AG04449 (cell line): ENCODE measurements at regions not wholly inside any gene's neighbourhood (a gene's known extent, or its start where the extent isn't known, plus 50 kb on each side); places are given as distances from the start of the nearest gene placed in this dataset.

Source experiments
- CTCF ChIA-PET: fragments of 350-600 bp; formaldehyde crosslinking; extraction: SDS; loops from one replicate; lab custom pipeline; 2021; ENCODE audit warnings: antibody characterized with exemption; lab: Yijun Ruan, JAX
- POLR2A ChIA-PET: fragments of 400-600, 350-600 bp; formaldehyde crosslinking; extraction: SDS; loops from one replicate; lab custom pipeline; 2020; ENCODE audit warnings: antibody characterized with exemption, inconsistent platforms; lab: Yijun Ruan, JAX
- DNase-seq: peaks from one replicate; pipeline ENCODE4 v3.0.0-alpha.2; 2010; ENCODE audit warnings: low read depth, low spot score
- H3K4me3 ChIP-seq: 2 replicates; pipeline ENCODE4 v1.5.1; 2011; ENCODE audit warnings: low read depth, mild to moderate bottlenecking, control low read depth, low read length
- TF ChIP-seq, protein P1 (sequence below): IDR thresholded peaks from one replicate; pipeline ENCODE4 v1.5.1; 2011; ENCODE audit warnings: mild to moderate bottlenecking, moderate library complexity, low read length, control low read depth, inconsistent platforms; ENCODE audit not compliant: insufficient read depth; ENCODE audit errors: missing control alignments

DNA sequence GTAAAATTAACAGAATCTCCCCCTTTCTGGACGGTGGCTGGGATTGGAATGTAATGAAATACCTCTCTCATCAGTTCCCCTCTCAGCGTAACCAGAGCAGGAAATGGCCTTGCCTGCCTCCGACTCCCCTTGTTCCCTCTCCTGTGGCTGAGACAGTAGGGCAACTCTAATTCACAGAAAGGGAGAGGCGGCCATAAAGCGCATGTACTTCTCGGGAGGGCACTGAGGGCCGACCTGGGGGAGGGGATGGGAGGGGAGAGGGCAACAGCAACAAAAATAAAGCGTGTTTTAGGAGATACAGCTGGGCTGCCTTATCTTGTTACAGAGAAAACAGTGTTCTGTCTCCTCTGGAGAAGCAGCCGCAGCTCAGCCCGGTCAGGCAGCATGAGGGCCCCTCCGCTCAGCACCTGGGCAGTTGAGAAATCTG lies 783.3 kb upstream of the ARRDC4 start:
- ChIA-PET CTCF (no interaction called here), POLR2A (no interaction called here)
- H3K4me3 ChIP-seq: no peak overlapping the region
- TF ChIP-seq, protein P1, sequence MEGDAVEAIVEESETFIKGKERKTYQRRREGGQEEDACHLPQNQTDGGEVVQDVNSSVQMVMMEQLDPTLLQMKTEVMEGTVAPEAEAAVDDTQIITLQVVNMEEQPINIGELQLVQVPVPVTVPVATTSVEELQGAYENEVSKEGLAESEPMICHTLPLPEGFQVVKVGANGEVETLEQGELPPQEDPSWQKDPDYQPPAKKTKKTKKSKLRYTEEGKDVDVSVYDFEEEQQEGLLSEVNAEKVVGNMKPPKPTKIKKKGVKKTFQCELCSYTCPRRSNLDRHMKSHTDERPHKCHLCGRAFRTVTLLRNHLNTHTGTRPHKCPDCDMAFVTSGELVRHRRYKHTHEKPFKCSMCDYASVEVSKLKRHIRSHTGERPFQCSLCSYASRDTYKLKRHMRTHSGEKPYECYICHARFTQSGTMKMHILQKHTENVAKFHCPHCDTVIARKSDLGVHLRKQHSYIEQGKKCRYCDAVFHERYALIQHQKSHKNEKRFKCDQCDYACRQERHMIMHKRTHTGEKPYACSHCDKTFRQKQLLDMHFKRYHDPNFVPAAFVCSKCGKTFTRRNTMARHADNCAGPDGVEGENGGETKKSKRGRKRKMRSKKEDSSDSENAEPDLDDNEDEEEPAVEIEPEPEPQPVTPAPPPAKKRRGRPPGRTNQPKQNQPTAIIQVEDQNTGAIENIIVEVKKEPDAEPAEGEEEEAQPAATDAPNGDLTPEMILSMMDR: no peak
- DNase-seq: no peak

DNA sequence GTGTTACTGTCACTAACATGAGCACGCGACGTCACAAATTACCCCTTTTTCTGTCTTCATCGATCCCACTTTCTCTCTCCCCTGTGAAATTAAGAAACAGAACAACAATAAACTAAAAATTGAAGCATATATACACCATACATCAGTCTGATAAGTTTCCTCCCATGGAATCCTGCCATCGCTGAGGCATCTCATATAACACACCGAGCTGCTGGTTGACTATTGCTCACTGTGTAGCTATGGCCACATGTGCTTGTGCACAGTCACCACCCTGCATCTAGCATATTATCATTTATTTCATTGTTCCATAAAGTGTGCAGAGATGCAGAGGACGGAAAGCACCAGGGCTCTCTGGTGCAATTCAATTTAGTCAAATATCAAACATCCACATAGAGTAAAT lies 777.9 kb upstream of the ARRDC4 start:
- no peak overlapping the region for H3K4me3 ChIP-seq
- ChIA-PET POLR2A (no interaction called here), CTCF (no interaction called here)
- DNase-seq: no peak
- TF ChIP-seq, protein P1: no peak

DNA sequence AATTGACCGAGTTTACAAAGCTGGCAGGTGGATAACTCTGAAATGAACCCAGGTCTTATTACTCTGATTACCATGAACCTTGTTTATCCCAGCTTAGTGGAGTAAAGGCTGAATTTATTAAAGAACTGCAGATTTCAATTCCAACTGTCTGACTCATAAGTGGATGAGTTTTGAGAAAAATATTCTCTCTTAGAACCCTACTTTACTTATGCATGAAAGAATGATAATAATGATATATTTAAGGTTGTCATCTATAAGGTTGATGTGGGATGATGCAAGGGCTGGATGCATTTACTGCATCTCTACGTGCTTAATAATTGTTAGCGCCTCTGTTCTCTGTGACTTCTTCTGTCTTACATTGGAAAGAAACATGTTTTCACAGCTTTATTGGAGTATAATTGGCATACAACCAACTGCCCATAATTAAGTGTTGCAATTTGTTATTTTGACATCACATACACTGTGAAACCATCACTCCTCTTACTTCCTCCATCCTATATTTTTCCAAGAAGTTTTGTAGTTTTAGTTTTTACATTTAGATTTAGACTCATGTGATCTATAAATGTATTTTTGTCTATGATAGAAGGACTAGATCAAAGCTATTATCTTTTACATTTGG lies 771.2 kb upstream of the ARRDC4 start:
- TF ChIP-seq, protein P1: no peak
- DNase-seq: no peak
- ChIA-PET POLR2A (no interaction called here), CTCF (no interaction called here)
- H3K4me3 ChIP-seq: no peak overlapping the region

DNA sequence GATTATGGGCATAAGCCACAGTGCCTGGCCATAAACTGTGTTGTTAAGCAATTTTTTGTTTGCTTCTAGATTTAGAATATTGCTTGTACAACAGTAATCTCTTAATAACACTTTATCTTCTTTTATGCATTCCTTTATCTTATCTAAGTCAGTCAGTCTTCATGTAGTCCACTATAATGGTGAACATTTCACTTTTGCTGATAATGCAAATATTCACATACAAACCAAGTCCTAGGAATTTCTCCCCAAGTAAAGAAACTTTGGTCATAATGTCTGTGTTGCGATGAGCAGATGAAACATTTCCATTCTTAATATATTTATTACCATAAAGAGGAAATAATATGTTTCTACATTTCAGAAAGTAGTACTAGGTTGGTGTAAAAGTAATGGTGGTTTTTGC lies 765.8 kb upstream of the ARRDC4 start:
- TF ChIP-seq, protein P1: no peak
- no peak for DNase-seq
- ChIA-PET POLR2A (no interaction called here), CTCF (no interaction called here)
- H3K4me3 ChIP-seq: no peak overlapping the region

DNA sequence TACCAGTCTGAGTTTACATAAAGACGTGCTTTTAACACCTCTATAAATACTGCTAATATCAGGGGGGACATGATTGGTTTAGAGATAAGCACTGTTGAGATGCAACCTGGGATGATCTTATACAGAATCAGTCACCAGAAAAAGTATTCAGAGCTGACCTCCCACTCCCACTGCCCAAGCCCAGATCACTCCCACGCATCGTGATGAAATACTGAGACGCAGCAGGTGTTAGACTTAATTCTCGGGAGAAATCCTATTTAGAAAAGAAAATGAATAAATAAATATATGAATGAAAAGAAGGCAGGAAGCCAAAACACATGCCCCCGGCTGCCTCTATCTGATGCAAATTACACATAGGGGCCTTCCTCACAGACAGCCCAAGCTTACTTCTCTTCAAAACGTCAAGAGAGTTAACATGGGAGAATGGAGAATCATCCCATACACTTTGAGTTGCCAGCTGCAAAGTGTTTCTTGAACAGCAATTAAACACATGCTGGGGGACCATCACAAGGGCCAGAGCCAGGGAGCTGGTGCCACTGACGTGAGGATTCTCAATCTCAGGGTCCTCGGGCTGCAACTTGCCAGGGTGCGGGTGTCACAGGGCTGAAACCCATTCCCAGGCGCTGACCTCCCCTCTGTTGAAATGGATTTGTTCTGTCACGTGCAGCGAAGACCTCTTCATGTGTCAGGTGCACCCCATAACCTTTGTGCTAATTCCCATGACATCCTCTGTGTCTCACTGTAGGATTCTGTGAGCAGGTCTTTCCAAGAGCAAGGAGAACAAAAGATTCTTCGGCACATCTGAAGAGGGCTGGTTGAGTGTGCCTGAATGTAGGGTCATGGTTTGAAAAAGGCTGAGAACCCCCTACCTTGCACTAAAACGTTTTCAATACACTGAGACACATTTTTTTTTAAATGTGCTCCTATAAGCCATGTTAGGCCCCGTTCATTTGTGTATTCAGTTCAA lies 764.2 kb upstream of the ARRDC4 start:
- TF ChIP-seq, protein P1: no peak
- ChIA-PET CTCF (no interaction called here), POLR2A (no interaction called here)
- H3K4me3 ChIP-seq: no peak overlapping the region
- DNase-seq: no peak

DNA sequence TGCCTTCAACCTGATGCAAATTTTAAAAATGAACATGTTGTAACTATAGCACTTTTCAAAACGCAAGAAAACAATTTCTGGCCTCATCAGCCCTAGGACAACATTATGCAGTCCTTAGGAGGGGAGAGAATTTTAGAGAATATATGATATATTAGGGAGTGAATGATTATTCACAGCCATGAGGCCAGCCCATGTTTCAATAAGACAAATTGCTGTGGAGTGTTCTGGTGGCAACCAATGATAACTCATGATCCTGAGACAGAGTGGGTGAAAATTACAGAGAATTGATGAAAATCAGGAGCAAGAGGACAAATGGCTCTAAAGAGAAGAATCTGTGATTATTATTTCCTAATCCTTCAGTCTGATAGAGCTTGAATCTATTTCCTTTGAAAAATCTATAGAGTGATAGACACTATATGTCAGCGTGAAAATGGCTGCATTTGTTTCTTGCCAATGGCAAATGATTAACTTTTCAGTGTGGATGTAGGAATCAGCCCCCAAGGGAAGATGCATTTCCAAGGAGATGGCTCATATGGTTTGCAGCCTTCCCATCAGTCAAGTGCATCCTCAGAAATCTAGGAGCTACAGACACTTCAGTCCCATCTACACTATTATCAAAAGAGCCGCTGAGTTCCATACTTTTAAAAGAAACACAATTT lies 761.0 kb upstream of the ARRDC4 start:
- POLR2A ChIA-PET: no interaction called here
- TF ChIP-seq, protein P1: no peak
- H3K4me3 ChIP-seq: no peak overlapping the region
- no peak for DNase-seq
- CTCF ChIA-PET: no interaction called here
